ENCODE measurements at regions not wholly inside any gene's neighbourhood (a gene's known extent, or its start where the extent isn't known, plus 50 kb on each side); places are given as distances from the start of the nearest gene placed in this dataset.
"Not testable (repeated sequence)": the region's sequence is repeated elsewhere in the genome, so short reads cannot be mapped to it uniquely, and the experiment has no call there.

DNA sequence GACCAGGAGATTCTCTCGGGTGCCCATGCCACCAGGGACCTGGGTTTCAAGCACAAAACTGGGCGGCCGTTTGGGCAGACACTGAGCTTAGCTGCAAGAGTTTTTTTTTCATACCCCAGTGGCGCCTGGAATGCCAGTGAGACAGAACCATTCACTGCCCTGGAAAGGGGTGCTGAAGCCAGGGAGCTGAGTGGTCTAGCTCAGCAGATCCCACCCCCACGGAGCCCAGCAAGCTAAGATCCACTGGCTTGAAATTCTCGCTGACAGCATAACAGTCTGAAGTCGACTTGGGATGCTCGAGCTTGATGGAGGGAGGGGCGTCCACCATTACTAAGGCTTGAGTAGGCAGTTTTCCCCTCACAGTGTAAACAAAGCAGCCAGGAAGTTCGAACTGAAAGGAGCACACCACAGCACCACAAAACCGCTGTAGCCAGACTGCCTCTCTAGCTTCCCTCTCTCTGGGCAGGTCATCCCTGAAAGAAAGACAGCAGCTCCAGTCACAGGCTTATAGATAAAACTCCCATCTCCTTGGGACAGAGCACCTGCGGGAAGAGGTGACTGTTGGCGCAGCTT lies 157.7 kb downstream of the GIPC2 start:
- H3K27ac Mint-ChIP-seq, H3K4me1 Mint-ChIP-seq, H3K27me3 Mint-ChIP-seq, H3K36me3 Mint-ChIP-seq, H3K9me3 Mint-ChIP-seq, H3K4me3 Mint-ChIP-seq: not testable (repeated sequence)

- Mint-ChIP-seq H3K36me3 (no peaks in the 10 kb centered on the region), H3K27me3 (peaks cover 2% of the 10 kb centered on the region), H3K27ac (no peak overlapping the region), H3K4me1 (no peaks in the 10 kb centered on the region), H3K4me3 (no peak overlapping the region), H3K9me3 (peaks cover 0 to 12% (median 2%) of the 10 kb centered on the region in 3 donors)
These were observed 164.4 kb downstream of the GIPC2 start for GRCh38 chr1:78210175-78210574.

- H3K4me3 Mint-ChIP-seq = no peak overlapping the region
- peaks cover 0 to 11% (median 2%) of the 10 kb centered on the region in 3 donors for H3K9me3 Mint-ChIP-seq
- H3K4me1 Mint-ChIP-seq = no peaks in the 10 kb centered on the region
- peaks cover 2% of the 10 kb centered on the region for H3K27me3 Mint-ChIP-seq
- no peak overlapping the region for H3K27ac Mint-ChIP-seq
- no peaks in the 10 kb centered on the region for H3K36me3 Mint-ChIP-seq
These were observed 165.8 kb downstream of the GIPC2 start for GRCh38 chr1:78211483-78212092.

GRCh38 chr1:78214334-78214733 lies 168.6 kb downstream of the GIPC2 start:
- H3K27ac Mint-ChIP-seq = no peak overlapping the region
- H3K36me3 Mint-ChIP-seq = no peaks in the 10 kb centered on the region
- peaks cover 0 to 1% (median 0%) of the 10 kb centered on the region in 3 donors for H3K4me1 Mint-ChIP-seq
- peaks cover 2% of the 10 kb centered on the region for H3K27me3 Mint-ChIP-seq
- H3K9me3 Mint-ChIP-seq = peaks cover 2 to 11% (median 4%) of the 10 kb centered on the region in 3 donors
- H3K4me3 Mint-ChIP-seq = no peak overlapping the region

DNA sequence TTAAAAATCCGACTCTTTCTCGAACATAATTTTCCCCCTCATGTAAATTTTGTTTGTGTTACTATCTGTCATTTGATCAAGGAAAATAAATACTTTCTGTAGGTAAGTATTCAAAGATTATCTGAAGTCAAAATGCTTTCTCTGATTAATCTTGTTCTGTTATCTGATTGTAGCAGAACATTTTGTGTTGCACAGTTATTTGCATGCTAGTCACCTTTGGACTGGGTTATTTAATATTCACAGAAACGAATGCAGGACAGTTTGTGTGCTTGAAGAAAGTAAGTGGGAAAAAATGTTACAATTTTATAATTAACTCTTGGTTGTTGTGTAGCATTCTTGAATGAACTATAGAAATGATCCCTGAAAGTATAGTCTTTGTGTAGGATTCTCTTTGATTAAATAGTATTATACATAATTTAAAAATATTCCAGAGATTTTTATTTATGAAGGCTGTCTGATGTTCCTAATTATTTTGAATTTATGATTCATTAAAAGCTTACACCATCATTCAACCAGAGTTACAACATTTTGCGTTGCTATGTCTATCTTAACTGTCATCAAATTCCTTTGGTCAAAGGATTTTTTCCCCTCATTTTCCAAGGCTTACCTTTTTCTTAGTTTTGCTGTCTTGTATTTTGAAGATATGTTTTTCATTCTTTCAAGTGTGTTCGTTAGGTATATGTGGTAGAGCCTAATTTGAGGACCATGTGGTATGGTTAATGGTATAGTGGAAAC lies 176.6 kb downstream of the GIPC2 start:
- H3K9me3 Mint-ChIP-seq = peaks cover 5 to 7% (median 6%) of the 10 kb centered on the region in 3 donors
- peaks cover 5% of the 10 kb centered on the region for H3K27me3 Mint-ChIP-seq
- no peak overlapping the region for H3K27ac Mint-ChIP-seq
- peaks cover 0 to 1% (median 0%) of the 10 kb centered on the region in 3 donors for H3K4me1 Mint-ChIP-seq
- H3K36me3 Mint-ChIP-seq = no peaks in the 10 kb centered on the region
- H3K4me3 Mint-ChIP-seq = no peak overlapping the region

DNA sequence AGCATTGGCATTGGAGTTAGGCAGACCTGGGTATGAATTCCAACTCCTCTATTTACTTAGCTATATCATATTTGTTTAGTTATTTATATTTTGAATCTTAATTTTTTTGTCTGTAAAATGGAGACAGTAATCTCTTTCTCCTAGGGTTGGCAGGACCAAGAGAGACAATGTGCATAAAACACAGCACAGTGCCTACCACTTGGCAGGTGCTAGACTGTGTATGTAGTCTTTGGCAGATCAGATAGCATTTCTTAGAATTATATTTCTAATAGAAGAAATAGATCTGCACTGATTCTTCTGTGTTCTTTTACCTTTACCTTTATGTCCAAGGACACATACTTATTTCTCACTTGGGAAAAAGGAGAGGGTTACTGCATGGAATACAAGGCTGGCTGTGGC lies 177.2 kb downstream of the GIPC2 start:
- Mint-ChIP-seq H3K9me3 (peaks cover 3 to 5% (median 4%) of the 10 kb centered on the region in 3 donors), H3K4me3 (no peak overlapping the region), H3K4me1 (no peaks in the 10 kb centered on the region), H3K36me3 (no peaks in the 10 kb centered on the region), H3K27ac (no peak overlapping the region), H3K27me3 (peaks cover 5% of the 10 kb centered on the region)

GRCh38 chr1:78223417-78224215 lies 177.8 kb downstream of the GIPC2 start:
- Mint-ChIP-seq H3K27ac (no peak overlapping the region), H3K4me1 (no peaks in the 10 kb centered on the region), H3K27me3 (peaks cover 5% of the 10 kb centered on the region), H3K9me3 (peaks cover 3 to 5% (median 4%) of the 10 kb centered on the region in 3 donors), H3K4me3 (no peak overlapping the region), H3K36me3 (no peaks in the 10 kb centered on the region)

DNA sequence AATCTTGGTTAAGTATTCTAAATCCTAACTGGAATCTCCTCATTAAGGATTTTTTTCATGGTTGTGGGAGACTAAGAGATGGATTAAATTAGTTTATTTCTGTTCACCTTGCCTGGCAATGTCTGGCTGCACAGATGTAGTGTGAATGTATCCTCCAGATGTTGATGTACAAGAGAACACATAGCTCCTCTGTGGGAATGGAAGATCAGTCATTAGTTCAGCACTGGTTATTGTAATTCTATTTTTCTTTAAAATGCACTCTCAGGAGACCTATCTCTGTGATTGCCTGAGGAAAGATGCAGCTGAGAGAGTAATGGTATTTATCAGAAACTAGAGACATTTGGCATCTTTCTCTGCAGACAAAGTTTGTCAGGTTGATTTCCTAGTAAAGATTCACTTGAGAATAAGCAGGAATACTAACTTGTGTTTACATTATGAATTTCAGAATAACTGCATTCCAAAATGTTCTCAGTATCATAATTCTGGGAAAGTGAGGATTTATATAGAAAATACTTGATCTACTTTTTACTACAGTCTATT lies 178.6 kb downstream of the GIPC2 start:
- H3K27ac Mint-ChIP-seq = no peak overlapping the region
- no peaks in the 10 kb centered on the region for H3K4me1 Mint-ChIP-seq
- H3K27me3 Mint-ChIP-seq = peaks cover 5% of the 10 kb centered on the region
- H3K36me3 Mint-ChIP-seq = no peaks in the 10 kb centered on the region
- H3K9me3 Mint-ChIP-seq = peaks cover 2 to 5% (median 3%) of the 10 kb centered on the region in 3 donors
- H3K4me3 Mint-ChIP-seq = no peak overlapping the region

- peaks cover 2 to 5% (median 3%) of the 10 kb centered on the region in 3 donors for H3K9me3 Mint-ChIP-seq
- H3K4me1 Mint-ChIP-seq = no peaks in the 10 kb centered on the region
- H3K27ac Mint-ChIP-seq = no peak overlapping the region
- H3K27me3 Mint-ChIP-seq = peaks cover 5% of the 10 kb centered on the region
- no peaks in the 10 kb centered on the region for H3K36me3 Mint-ChIP-seq
- H3K4me3 Mint-ChIP-seq = no peak overlapping the region
These were observed 179.2 kb downstream of the GIPC2 start for GRCh38 chr1:78224861-78225552.

GRCh38 chr1:78226784-78227183 lies 181.0 kb downstream of the GIPC2 start:
- Mint-ChIP-seq H3K36me3 (no peaks in the 10 kb centered on the region), H3K4me3 (no peak overlapping the region), H3K27me3 (peaks cover 5% of the 10 kb centered on the region), H3K9me3 (peaks cover 2 to 6% (median 2%) of the 10 kb centered on the region in 3 donors), H3K4me1 (no peaks in the 10 kb centered on the region), H3K27ac (no peak overlapping the region)

- peaks cover 2 to 6% (median 2%) of the 10 kb centered on the region in 3 donors for H3K9me3 Mint-ChIP-seq
- H3K4me1 Mint-ChIP-seq = no peaks in the 10 kb centered on the region
- H3K27ac Mint-ChIP-seq = no peak overlapping the region
- peaks cover 8% of the 10 kb centered on the region for H3K27me3 Mint-ChIP-seq
- H3K4me3 Mint-ChIP-seq = no peak overlapping the region
- H3K36me3 Mint-ChIP-seq = no peaks in the 10 kb centered on the region
These were observed 182.2 kb downstream of the GIPC2 start for GRCh38 chr1:78227705-78228635.

DNA sequence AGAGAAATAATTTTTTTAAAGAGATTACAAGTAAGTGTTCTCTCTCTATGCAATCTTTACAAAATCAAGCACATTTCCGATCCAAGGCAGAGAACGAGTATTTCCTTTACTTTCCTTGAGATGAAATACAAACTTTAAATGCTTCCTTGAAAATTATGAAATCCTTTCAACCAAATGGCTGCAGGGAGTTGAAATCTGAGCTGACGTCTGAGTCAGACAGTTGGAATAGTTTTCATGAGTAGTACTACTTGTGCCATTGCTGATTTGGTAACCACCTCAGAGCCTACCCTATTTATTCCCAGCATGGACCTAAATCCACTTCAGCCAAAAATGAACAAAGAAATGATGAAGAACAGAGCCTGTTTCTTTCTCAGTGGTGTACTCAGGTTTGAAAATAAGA lies 183.6 kb downstream of the GIPC2 start:
- H3K27ac Mint-ChIP-seq = no peak overlapping the region
- H3K4me1 Mint-ChIP-seq = no peaks in the 10 kb centered on the region
- H3K9me3 Mint-ChIP-seq = peaks cover 2 to 6% (median 2%) of the 10 kb centered on the region in 3 donors
- H3K4me3 Mint-ChIP-seq = no peak overlapping the region
- peaks cover 8% of the 10 kb centered on the region for H3K27me3 Mint-ChIP-seq
- H3K36me3 Mint-ChIP-seq = no peaks in the 10 kb centered on the region

GRCh38 chr1:78231477-78231876 lies 185.7 kb downstream of the GIPC2 start:
- Mint-ChIP-seq H3K4me1 (no peaks in the 10 kb centered on the region), H3K9me3 (peaks cover 0 to 6% (median 5%) of the 10 kb centered on the region in 3 donors), H3K4me3 (no peak overlapping the region), H3K36me3 (no peaks in the 10 kb centered on the region), H3K27ac (no peak overlapping the region), H3K27me3 (peaks cover 4% of the 10 kb centered on the region)
